H9 (cell line): ENCODE measurements at regions not wholly inside any gene's neighbourhood (a gene's known extent, or its start where the extent isn't known, plus 50 kb on each side); places are given as distances from the start of the nearest gene placed in this dataset.
A peak's percentile ranks its signal among the peaks of the same experiment; 100 is the strongest.

Source experiments
- DNase-seq: peaks from one replicate; pipeline ENCODE4 v3.0.0-alpha.2; 2017
- H2AFZ ChIP-seq: one replicate; pipeline ENCODE4 v1.6.1; 2013; ENCODE audit warnings: mild to moderate bottlenecking, low read length, control low read depth, moderate library complexity
- H2AK5ac ChIP-seq: 2 replicates; pipeline ENCODE4 v1.6.1; 2013; ENCODE audit warnings: low read length, control low read depth, mixed read lengths; ENCODE audit not compliant: insufficient read length
- H2BK120ac ChIP-seq: one replicate; pipeline ENCODE4 v1.6.1; 2013; ENCODE audit warnings: low read depth, mild to moderate bottlenecking, low read length, control low read depth, inconsistent platforms; ENCODE audit not compliant: poor library complexity, severe bottlenecking
- H2BK12ac ChIP-seq: 2 replicates; pipeline ENCODE4 v1.6.1; 2013; ENCODE audit warnings: low read length, control low read depth, mixed read lengths, low read depth; ENCODE audit not compliant: insufficient read length
- H2BK15ac ChIP-seq: 2 replicates; pipeline ENCODE4 v1.6.1; 2013; ENCODE audit warnings: low read depth, low read length, control low read depth
- H2BK20ac ChIP-seq: one replicate; pipeline ENCODE4 v1.6.1; 2013; ENCODE audit warnings: low read depth, mild to moderate bottlenecking, low read length, control low read depth, inconsistent platforms; ENCODE audit not compliant: poor library complexity, severe bottlenecking
- H2BK5ac ChIP-seq: 2 replicates; pipeline ENCODE4 v1.6.1; 2013; ENCODE audit warnings: low read length, control low read depth, mixed read lengths; ENCODE audit not compliant: insufficient read length
- H3K14ac ChIP-seq: 2 replicates; pipeline ENCODE4 v1.6.1; 2013; ENCODE audit warnings: low read length, control low read depth; ENCODE audit not compliant: insufficient read depth
- H3K18ac ChIP-seq: 2 replicates; pipeline ENCODE4 v1.6.1; 2013; ENCODE audit warnings: low read depth, mild to moderate bottlenecking, mixed read lengths, low read length, control low read depth; ENCODE audit not compliant: insufficient read length
- H3K23ac ChIP-seq: 2 replicates; pipeline ENCODE4 v1.6.1; 2013; ENCODE audit warnings: low read length, control low read depth, mixed read lengths, low read depth; ENCODE audit not compliant: insufficient read length
- H3K23me2 ChIP-seq: 2 replicates; pipeline ENCODE4 v1.6.1; 2013; ENCODE audit warnings: low read depth, mild to moderate bottlenecking, mixed read lengths, low read length, control low read depth; ENCODE audit not compliant: insufficient read length, poor library complexity, severe bottlenecking
- H3K27ac ChIP-seq: 2 replicates; pipeline ENCODE4 v1.5.1; 2013; ENCODE audit warnings: low read length, control low read depth, mixed read lengths, low read depth; ENCODE audit not compliant: insufficient read length
- H3K27me3 ChIP-seq: 2 replicates; pipeline ENCODE4 v1.6.1; 2013; ENCODE audit warnings: low read length, control low read depth, inconsistent platforms; ENCODE audit not compliant: insufficient read depth
- H3K4ac ChIP-seq: 2 replicates; pipeline ENCODE4 v1.6.1; 2013; ENCODE audit warnings: low read depth, mild to moderate bottlenecking, control low read depth, inconsistent platforms, low read length, moderate library complexity
- H3K4me1 ChIP-seq: 2 replicates; pipeline ENCODE4 v1.6.1; 2013; ENCODE audit warnings: low read length, control low read depth, inconsistent platforms; ENCODE audit not compliant: insufficient read depth
- H3K4me2 ChIP-seq: 2 replicates; pipeline ENCODE4 v1.6.1; 2013; ENCODE audit warnings: low read length, control low read depth, mixed read lengths; ENCODE audit not compliant: insufficient read length, insufficient read depth
- H3K56ac ChIP-seq: 2 replicates; pipeline ENCODE4 v1.6.1; 2013; ENCODE audit warnings: low read depth, mild to moderate bottlenecking, mixed read lengths, low read length, control low read depth; ENCODE audit not compliant: insufficient read length
- H3K79me1 ChIP-seq: 2 replicates; pipeline ENCODE4 v1.6.1; 2013; ENCODE audit warnings: low read depth, mild to moderate bottlenecking, moderate library complexity, low read length, control low read depth, inconsistent platforms; ENCODE audit not compliant: insufficient read depth, poor library complexity, severe bottlenecking
- H3K79me2 ChIP-seq: 2 replicates; pipeline ENCODE4 v1.6.1; 2013; ENCODE audit warnings: low read length, control low read depth, inconsistent platforms; ENCODE audit not compliant: insufficient read depth
- H3K9ac ChIP-seq: 2 replicates; pipeline ENCODE4 v1.6.1; 2013; ENCODE audit warnings: low read length, control low read depth, mixed read lengths; ENCODE audit not compliant: insufficient read length; ENCODE audit errors: extremely low read depth
- H3K9me3 ChIP-seq: one replicate; pipeline ENCODE4 v1.6.1; 2013; ENCODE audit warnings: low read depth, low read length, inconsistent platforms; ENCODE audit not compliant: control insufficient read depth
- H3T11ph ChIP-seq: one replicate; pipeline ENCODE4 v1.6.1; 2013; ENCODE audit warnings: mild to moderate bottlenecking, low read length, control low read depth, inconsistent platforms
- H4K20me1 ChIP-seq: one replicate; pipeline ENCODE4 v1.6.1; 2013; ENCODE audit not compliant: control insufficient read depth, insufficient read length, insufficient read depth
- H4K5ac ChIP-seq: 2 replicates; pipeline ENCODE4 v1.6.1; 2013; ENCODE audit warnings: low read depth, mild to moderate bottlenecking, mixed read lengths, low read length, control low read depth; ENCODE audit not compliant: insufficient read length
- H4K8ac ChIP-seq: replicated peaks from 2 replicates; pipeline ENCODE4 v1.6.1; 2013; ENCODE audit warnings: low read length, control low read depth, mixed read lengths, low read depth; ENCODE audit not compliant: insufficient read length
- H4K91ac ChIP-seq: 2 replicates; pipeline ENCODE4 v1.6.1; 2013; ENCODE audit warnings: low read depth, mild to moderate bottlenecking, moderate library complexity, mixed read lengths, low read length, control low read depth; ENCODE audit not compliant: insufficient read length
- H3K27ac Mint-ChIP-seq, 3 experiments: 2 replicates in 2 of 3; 3 replicates in 1 of 3; pipeline ENCODE4 v1.8.0; 2020 to 2021; ENCODE audit warnings: mixed read lengths in 3 of 3, mild to moderate bottlenecking in 1 of 3, moderate library complexity in 1 of 3
- H3K27me3 Mint-ChIP-seq: 2 replicates; pipeline ENCODE4 v1.8.0; 2021; ENCODE audit warnings: low read depth, mild to moderate bottlenecking, moderate library complexity, mixed read lengths
- H3K36me3 Mint-ChIP-seq, 3 experiments: 2 replicates in 2 of 3; 3 replicates in 1 of 3; pipeline ENCODE4 v1.8.0; 2020 to 2021; ENCODE audit warnings: low read depth in 3 of 3, mixed read lengths in 3 of 3; ENCODE audit not compliant: insufficient read depth in 1 of 3
- H3K4me1 Mint-ChIP-seq, 2 experiments: 2 replicates each; pipeline ENCODE4 v1.8.0; 2020; ENCODE audit warnings: mixed read lengths in 2 of 2
- H3K4me3 Mint-ChIP-seq, 2 experiments: 2 replicates in 1 of 2; 3 replicates in 1 of 2; pipeline ENCODE4 v1.8.0; 2020 to 2021; ENCODE audit warnings: mild to moderate bottlenecking in 2 of 2, mixed read lengths in 2 of 2, moderate library complexity in 1 of 2
- H3K9me3 Mint-ChIP-seq, 2 experiments: 2 replicates in 1 of 2; 3 replicates in 1 of 2; pipeline ENCODE4 v1.8.0; 2020; ENCODE audit warnings: mild to moderate bottlenecking in 2 of 2, mixed read lengths in 2 of 2, moderate library complexity in 1 of 2
- WGBS: extraction: QIAGEN DNeasy Blood & Tissue Kit; methylation state at CpG from one replicate; pipeline ENCODE4 v1.1.7; 2013; ENCODE audit warnings: missing lambda C conversion rate, low lambda C conversion rate, mixed read lengths; ENCODE audit not compliant: insufficient read length; ENCODE audit errors: extremely low coverage; 5-methylcytosine and 5-hydroxymethylcytosine counted together
- TF ChIP-seq, protein P1 (sequence below): fragments of 200-600 bp; sonication (generic); conservative IDR thresholded peaks from 3 replicates; pipeline ENCODE4 v1.8.0; 2021; ENCODE audit warnings: antibody characterized with exemption, mild to moderate bottlenecking

DNA sequence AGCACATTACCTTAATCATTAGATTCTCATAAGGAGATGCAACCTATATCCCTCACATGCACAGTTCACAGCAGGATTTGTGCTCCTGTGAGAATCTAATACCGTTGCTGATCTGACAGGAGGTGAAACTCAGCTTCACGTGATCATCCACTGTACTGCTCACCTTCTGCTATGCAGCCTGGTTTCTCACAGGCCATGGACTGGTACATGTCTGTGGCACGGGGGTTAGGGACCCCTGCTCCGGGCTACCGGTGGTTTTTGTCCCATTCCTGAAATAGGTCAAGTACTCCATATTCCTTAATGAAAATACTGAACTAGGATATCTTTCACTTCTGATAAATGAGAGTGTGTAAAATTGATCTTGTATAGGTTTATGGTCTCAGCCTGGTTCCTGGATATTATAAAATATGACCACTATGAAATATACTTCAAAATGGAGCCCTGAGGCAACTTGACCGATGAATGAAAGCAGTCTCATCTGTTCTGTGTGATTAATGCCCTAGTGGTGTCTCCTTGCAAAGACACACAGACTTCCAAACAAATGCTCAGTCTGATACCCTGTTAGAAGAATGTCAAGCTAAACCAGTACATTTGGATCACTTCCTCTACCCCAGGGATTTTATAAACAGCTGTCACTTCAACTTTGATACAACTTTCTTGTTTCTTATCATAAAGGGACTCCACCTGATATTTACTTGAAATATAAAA, 492.9 kb upstream of the ANO3 start:
- Histone ChIP-seq H3K4ac (no peak overlapping the region), H2BK5ac (no peak overlapping the region), H2BK12ac (no peak overlapping the region), H2AK5ac (no peak overlapping the region), H3K9ac (no peak overlapping the region), H3K4me1 (no peaks in the 10 kb centered on the region), H3K27ac (no peak overlapping the region), H2BK20ac (no peak overlapping the region), H2BK120ac (no peak overlapping the region), H3K14ac (no peak overlapping the region), H2BK15ac (no peak overlapping the region), H3K4me2 (no peak overlapping the region), H3K56ac (no peak overlapping the region), H3K79me1 (no peaks in the 10 kb centered on the region), H3K9me3 (no peaks in the 10 kb centered on the region), H3K23ac (no peak overlapping the region), H3K23me2 (no peaks in the 10 kb centered on the region), H3T11ph (no peak overlapping the region), H3K27me3 (no peaks in the 10 kb centered on the region), H2AFZ (no peak overlapping the region), H3K79me2 (no peaks in the 10 kb centered on the region), H4K8ac (no peak overlapping the region), H3K18ac (no peak overlapping the region), H4K91ac (no peak overlapping the region), H4K20me1 (no peaks in the 10 kb centered on the region), H4K5ac (no peak overlapping the region)
- H3K27me3 Mint-ChIP-seq = no peaks in the 10 kb centered on the region
- WGBS = no CpG with 5 or more reads among the region's 6 CpGs
- H3K4me3 Mint-ChIP-seq = no peak overlapping the region
- H3K36me3 Mint-ChIP-seq = no peaks in the 10 kb centered on the region; a peak in 1 of 7 replicates
- TF ChIP-seq, protein P1, sequence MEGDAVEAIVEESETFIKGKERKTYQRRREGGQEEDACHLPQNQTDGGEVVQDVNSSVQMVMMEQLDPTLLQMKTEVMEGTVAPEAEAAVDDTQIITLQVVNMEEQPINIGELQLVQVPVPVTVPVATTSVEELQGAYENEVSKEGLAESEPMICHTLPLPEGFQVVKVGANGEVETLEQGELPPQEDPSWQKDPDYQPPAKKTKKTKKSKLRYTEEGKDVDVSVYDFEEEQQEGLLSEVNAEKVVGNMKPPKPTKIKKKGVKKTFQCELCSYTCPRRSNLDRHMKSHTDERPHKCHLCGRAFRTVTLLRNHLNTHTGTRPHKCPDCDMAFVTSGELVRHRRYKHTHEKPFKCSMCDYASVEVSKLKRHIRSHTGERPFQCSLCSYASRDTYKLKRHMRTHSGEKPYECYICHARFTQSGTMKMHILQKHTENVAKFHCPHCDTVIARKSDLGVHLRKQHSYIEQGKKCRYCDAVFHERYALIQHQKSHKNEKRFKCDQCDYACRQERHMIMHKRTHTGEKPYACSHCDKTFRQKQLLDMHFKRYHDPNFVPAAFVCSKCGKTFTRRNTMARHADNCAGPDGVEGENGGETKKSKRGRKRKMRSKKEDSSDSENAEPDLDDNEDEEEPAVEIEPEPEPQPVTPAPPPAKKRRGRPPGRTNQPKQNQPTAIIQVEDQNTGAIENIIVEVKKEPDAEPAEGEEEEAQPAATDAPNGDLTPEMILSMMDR = peak; percentile 52
- no peak for DNase-seq
- H3K9me3 Mint-ChIP-seq = no peaks in the 10 kb centered on the region; a peak in 2 of 5 replicates
- H3K27ac Mint-ChIP-seq = no peak overlapping the region
- no peaks in the 10 kb centered on the region for H3K4me1 Mint-ChIP-seq
